Loucy (cell line): ENCODE measurements at regions not wholly inside any gene's neighbourhood (a gene's known extent, or its start where the extent isn't known, plus 50 kb on each side); places are given as distances from the start of the nearest gene placed in this dataset.

Experiments
- H2AFZ ChIP-seq: fragments of 200-600 bp; sonication (generic); 2 replicates; pipeline ENCODE4 v1.6.0; 2016; ENCODE audit warnings: antibody characterized with exemption, mild to moderate bottlenecking, low read length, moderate library complexity
- H3F3A ChIP-seq: fragments of 200-600 bp; 2 replicates; pipeline ENCODE4 v1.6.0; 2016; ENCODE audit warnings: antibody characterized with exemption, low read depth, mild to moderate bottlenecking
- H3K27me3 ChIP-seq: fragments of 200-600 bp; sonication (generic); 2 replicates; pipeline ENCODE4 v1.6.1; 2014; ENCODE audit warnings: low read length, mild to moderate bottlenecking; ENCODE audit not compliant: insufficient read depth, poor library complexity, severe bottlenecking
- H3K36me3 ChIP-seq: fragments of 200-600 bp; sonication (generic); 2 replicates; pipeline ENCODE4 v1.6.1; 2016; ENCODE audit warnings: low read length; ENCODE audit not compliant: insufficient read depth
- H3K4me1 ChIP-seq: fragments of 200-600 bp; sonication (generic); 2 replicates; pipeline ENCODE4 v1.5.1; 2014; ENCODE audit warnings: low read length, mild to moderate bottlenecking; ENCODE audit not compliant: insufficient read depth, poor library complexity, severe bottlenecking
- H3K4me2 ChIP-seq: fragments of 200-600 bp; sonication (generic); 2 replicates; pipeline ENCODE4 v1.6.0; 2014; ENCODE audit warnings: antibody characterized with exemption, low read length, low read depth, mild to moderate bottlenecking; ENCODE audit not compliant: poor library complexity, severe bottlenecking
- H3K4me3 ChIP-seq: fragments of 200-600 bp; sonication (generic); 2 replicates; pipeline ENCODE4 v1.5.1; 2014; ENCODE audit warnings: low read length, mild to moderate bottlenecking, mixed read lengths; ENCODE audit not compliant: poor library complexity, severe bottlenecking
- H3K79me2 ChIP-seq: fragments of 200-600 bp; sonication (generic); 2 replicates; pipeline ENCODE4 v1.6.1; 2014; ENCODE audit warnings: low read length; ENCODE audit not compliant: insufficient read depth
- H3K9ac ChIP-seq: fragments of 200-600 bp; sonication (generic); 2 replicates; pipeline ENCODE4 v1.6.0; 2014; ENCODE audit warnings: mild to moderate bottlenecking, low read depth, low read length, moderate library complexity; ENCODE audit not compliant: poor library complexity, severe bottlenecking
- H3K9me2 ChIP-seq: fragments of 200-600 bp; sonication (generic); replicated peaks from 2 replicates; pipeline ENCODE4 v1.6.1; 2016; ENCODE audit warnings: low read depth, low read length, mixed read lengths
- H3K9me3 ChIP-seq: fragments of 200-600 bp; sonication (generic); 2 replicates; pipeline ENCODE4 v1.6.1; 2014; ENCODE audit warnings: mild to moderate bottlenecking, antibody characterized with exemption, low read length, low read depth; ENCODE audit not compliant: insufficient read depth
- H4K20me1 ChIP-seq: fragments of 200-600 bp; sonication (generic); 2 replicates; pipeline ENCODE4 v1.6.0; 2014; ENCODE audit warnings: antibody characterized with exemption, low read length, mild to moderate bottlenecking; ENCODE audit not compliant: insufficient read depth, poor library complexity, severe bottlenecking
- EZH2phosphoT487 ChIP-seq: fragments of 200-600 bp; IDR thresholded peaks from 2 replicates; pipeline ENCODE4 v1.6.1; 2018; ENCODE audit warnings: antibody characterized with exemption, mild to moderate bottlenecking, moderate library complexity, borderline replicate concordance
- TF ChIP-seq, protein P1 (sequence below): fragments of 200-600 bp; sonication (generic); conservative IDR thresholded peaks from 2 replicates; pipeline ENCODE4 v1.5.1; 2014; ENCODE audit warnings: mild to moderate bottlenecking, antibody characterized with exemption, low read length

- H3K36me3 ChIP-seq, result no peaks in the 10 kb centered on the region
- H3K9me3 ChIP-seq, result no peaks in the 10 kb centered on the region
- TF ChIP-seq, protein P1, sequence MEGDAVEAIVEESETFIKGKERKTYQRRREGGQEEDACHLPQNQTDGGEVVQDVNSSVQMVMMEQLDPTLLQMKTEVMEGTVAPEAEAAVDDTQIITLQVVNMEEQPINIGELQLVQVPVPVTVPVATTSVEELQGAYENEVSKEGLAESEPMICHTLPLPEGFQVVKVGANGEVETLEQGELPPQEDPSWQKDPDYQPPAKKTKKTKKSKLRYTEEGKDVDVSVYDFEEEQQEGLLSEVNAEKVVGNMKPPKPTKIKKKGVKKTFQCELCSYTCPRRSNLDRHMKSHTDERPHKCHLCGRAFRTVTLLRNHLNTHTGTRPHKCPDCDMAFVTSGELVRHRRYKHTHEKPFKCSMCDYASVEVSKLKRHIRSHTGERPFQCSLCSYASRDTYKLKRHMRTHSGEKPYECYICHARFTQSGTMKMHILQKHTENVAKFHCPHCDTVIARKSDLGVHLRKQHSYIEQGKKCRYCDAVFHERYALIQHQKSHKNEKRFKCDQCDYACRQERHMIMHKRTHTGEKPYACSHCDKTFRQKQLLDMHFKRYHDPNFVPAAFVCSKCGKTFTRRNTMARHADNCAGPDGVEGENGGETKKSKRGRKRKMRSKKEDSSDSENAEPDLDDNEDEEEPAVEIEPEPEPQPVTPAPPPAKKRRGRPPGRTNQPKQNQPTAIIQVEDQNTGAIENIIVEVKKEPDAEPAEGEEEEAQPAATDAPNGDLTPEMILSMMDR, result no peak
- no peak for TF ChIP-seq EZH2phosphoT487
- H4K20me1 ChIP-seq, result no peaks in the 10 kb centered on the region
- H3K9me2 ChIP-seq, result no peaks in the 10 kb centered on the region
- no peak overlapping the region for H3K4me2 ChIP-seq
- H3K79me2 ChIP-seq, result no peaks in the 10 kb centered on the region
- no peak overlapping the region for H3K9ac ChIP-seq
- H3F3A ChIP-seq, result no peaks in the 10 kb centered on the region
- no peaks in the 10 kb centered on the region for H3K27me3 ChIP-seq
- no peak overlapping the region for H3K4me3 ChIP-seq
- H3K4me1 ChIP-seq, result no peaks in the 10 kb centered on the region
- H2AFZ ChIP-seq, result no peak overlapping the region; the same call in 1 of the 2 replicates
These were observed 126.2 kb upstream of the SERBP1 start for GRCh38 chr1:67556297-67556900.

DNA sequence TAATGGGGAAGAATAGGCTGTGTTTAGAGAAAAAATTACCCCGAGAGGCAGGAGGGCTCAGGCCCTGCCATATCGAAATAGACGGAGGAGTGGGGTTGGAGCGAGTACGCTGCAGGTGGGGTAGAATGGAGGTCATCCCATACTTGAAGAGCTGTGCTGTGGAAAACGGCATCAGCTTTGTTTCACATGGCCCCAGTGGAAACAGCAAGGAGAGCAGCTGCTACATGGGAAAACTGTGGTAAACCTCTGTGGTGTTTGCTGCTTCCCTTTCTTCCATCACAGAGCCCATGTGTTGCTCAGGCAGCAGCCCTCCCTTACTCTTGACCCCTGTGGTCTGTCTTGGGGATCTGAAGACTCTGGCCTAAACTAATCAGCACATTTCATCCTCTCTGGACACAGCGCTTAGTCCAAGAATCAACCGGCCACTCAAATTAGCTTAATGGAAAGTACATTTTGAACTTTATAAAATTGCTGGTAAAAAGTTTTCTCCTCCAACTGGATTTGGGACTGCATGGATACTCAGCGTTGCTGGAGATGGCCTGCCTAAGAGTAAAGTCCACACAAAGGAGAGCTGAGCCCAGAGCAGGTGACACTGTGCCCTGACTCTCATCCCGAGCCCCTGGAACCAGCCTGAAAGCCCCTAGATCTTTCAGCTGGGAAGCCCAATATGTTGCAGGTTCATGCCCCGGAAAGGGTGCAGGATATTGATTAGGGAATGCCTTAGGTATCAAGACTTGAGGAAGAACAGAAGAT lies 127.1 kb upstream of the GADD45A start:
- no peaks in the 10 kb centered on the region for H3K27me3 ChIP-seq
- no peaks in the 10 kb centered on the region for H3K9me2 ChIP-seq
- no peaks in the 10 kb centered on the region for H3K36me3 ChIP-seq
- no peak overlapping the region for H3K4me2 ChIP-seq
- no peak overlapping the region for H2AFZ ChIP-seq
- TF ChIP-seq, protein P1, result no peak
- no peak for TF ChIP-seq EZH2phosphoT487
- H3K9ac ChIP-seq, result no peak overlapping the region
- no peaks in the 10 kb centered on the region for H3K4me1 ChIP-seq
- no peaks in the 10 kb centered on the region for H4K20me1 ChIP-seq
- H3K9me3 ChIP-seq, result no peaks in the 10 kb centered on the region
- no peaks in the 10 kb centered on the region for H3K79me2 ChIP-seq
- H3K4me3 ChIP-seq, result no peak overlapping the region
- no peaks in the 10 kb centered on the region for H3F3A ChIP-seq

- no peaks in the 10 kb centered on the region for H3K9me3 ChIP-seq
- no peak overlapping the region for H2AFZ ChIP-seq
- no peak overlapping the region for H3K4me2 ChIP-seq
- H3K4me1 ChIP-seq, result no peaks in the 10 kb centered on the region
- H3K36me3 ChIP-seq, result no peaks in the 10 kb centered on the region
- TF ChIP-seq, protein P1, result no peak
- TF ChIP-seq EZH2phosphoT487, result no peak
- no peaks in the 10 kb centered on the region for H4K20me1 ChIP-seq
- no peaks in the 10 kb centered on the region for H3F3A ChIP-seq
- H3K9ac ChIP-seq, result no peak overlapping the region
- no peak overlapping the region for H3K4me3 ChIP-seq
- no peaks in the 10 kb centered on the region for H3K27me3 ChIP-seq
- H3K9me2 ChIP-seq, result no peaks in the 10 kb centered on the region
- H3K79me2 ChIP-seq, result no peaks in the 10 kb centered on the region
These were observed 126.4 kb upstream of the GADD45A start for GRCh38 chr1:67558449-67559193.
